NCI-H2171 treated with DMSO at 0.1 percent for 48 hours (cell line): ENCODE measurements at regions not wholly inside any gene's neighbourhood (a gene's known extent, or its start where the extent isn't known, plus 50 kb on each side); places are given as distances from the start of the nearest gene placed in this dataset.
"Not testable (repeated sequence)": the region's sequence is repeated elsewhere in the genome, so short reads cannot be mapped to it uniquely, and the experiment has no call there.

ENCODE experiments used
- DNase-seq: peaks from one replicate; lab custom pipeline; 2025; lab: John Stamatoyannopoulos, UW

- DNase-seq: no peak
Observed at GRCh38 chr1:192476802-192477298, 98.7 kb upstream of the RGS1 start.

- DNase-seq: peak; percentile 41
Observed at GRCh38 chr1:192477630-192478029, 97.9 kb upstream of the RGS1 start.

DNA sequence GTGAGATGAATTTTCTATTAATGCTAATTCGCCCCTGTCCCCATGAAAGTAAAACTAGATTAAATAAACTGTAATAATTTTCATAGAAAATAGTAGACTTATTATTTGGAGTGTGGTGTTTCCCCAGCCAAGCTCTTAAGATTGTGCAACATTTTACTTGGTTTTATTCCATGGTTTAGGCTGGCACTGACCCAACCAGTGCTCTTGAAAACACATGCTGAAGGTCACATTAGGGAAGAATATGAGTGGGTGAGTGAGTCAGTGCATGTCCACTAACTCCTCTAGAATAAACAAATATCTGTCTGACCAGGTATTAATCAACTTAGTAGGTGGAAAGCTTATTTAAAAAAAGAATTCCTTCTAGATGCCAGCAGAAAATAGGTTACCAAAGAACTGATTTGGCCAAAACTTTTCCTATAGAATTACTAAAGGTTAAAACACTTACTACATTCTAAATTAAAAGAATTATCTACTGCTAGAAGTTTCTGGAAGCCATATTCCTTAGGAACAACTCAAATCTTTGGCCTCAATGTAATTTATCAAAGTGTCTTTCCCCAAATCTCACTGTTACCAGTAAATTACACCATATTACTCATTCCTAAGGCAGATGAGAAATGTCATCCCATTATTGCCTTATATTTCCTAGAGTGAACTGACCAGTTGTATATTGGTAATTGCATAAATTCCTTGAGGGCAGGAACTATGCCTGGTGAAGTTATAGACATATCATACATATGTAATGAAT, 89.7 kb upstream of the RGS1 start:
- no peak for DNase-seq

DNA sequence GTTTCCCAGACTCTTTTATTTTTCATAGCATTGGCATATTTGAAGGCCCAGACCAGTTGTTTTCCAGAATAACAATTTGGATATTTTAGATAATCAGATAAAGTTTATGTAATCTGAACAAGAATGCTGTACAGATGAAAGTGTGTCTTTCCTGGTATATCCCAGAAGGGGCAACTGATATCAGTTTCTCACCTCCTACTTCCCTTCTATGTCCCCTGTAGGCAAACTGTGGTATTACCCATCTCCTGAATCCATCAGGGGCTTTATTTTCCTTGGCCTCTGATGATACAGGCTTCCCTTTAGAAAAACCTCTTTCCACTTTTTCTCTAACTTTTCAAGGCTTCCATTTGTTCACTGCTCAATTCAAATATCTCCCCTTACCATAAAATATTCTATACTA, 87.5 kb upstream of the RGS1 start:
- DNase-seq: no peak

GRCh38 chr1:192489047-192489446, 86.5 kb upstream of the RGS1 start:
- peak; percentile 62 for DNase-seq

DNA sequence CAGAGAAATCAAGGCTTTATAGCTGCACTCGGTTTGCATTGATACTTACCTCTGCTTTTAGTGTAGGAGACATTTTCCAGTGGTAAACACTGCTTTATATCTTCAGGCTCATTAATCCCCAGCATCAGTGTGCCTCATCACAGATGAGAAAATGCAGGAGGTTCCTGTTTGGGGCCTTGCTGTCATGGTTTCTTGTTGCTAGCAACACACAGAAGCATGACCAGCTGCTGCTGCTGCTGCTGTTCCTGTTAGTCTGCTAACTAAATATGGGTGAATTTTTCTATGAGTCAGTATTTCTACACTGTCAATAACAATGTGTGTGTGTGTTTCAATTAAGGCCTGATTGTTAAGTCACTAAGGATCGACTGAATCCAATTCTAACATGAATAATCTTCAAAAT, 85.8 kb upstream of the RGS1 start:
- DNase-seq: peak; percentile 89

DNA sequence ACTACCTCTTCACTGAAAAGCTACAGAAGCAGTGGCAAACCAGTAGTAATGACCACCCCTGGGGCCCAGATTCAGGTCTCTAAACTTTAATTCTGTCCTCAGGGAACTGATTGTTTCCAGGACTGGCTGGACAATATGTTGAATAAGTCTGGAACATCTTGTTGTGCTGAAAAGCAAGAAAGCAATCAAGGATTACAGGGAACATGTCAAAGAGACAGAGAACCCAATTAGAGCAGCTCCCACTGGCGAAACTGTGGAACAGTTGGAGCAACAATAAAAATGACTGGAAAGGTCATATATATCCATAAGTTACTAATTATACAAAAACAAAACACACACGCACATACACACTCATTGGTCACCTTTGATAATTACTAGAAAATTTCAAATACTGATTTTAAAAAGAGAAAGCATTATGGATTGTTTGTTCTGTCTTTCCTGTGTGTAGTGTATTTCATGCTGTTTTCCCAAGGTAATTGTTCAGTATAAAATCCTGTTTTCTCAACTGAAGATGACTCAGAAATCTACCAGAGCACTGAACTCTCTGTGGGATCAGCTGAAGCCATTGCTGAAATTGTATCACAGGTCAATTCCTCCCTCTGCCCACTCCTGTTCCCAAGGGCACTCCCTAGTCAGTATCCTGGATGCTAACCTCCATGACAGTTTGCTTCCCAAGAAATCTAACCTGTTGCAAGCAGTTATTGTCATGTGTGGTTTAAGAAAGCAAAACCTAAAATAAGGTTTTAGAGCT, 83.6 kb upstream of the RGS1 start:
- no peak for DNase-seq

DNA sequence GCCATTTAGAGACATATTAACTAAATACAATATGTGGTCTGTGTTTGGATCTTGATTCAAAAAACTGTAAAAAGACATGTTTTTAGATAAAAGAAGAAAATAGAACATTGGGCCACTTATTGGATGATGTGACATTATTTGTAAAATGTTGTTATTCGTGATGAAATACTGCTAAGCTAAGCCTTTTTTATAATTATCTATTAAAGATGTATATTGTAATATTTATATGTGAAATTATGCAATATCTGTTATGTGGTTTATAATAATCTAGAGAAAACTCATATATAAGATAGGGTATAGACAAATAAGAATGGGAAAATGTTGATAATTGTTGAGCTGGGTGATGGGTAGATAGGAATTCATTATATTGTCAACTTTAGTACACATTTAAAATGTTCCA, 82.0 kb upstream of the RGS1 start:
- no peak for DNase-seq

GRCh38 chr1:192496369-192497056, 79.1 kb upstream of the RGS1 start:
- DNase-seq: no peak

GRCh38 chr1:192497214-192497794, 78.3 kb upstream of the RGS1 start:
- no peak for DNase-seq

DNA sequence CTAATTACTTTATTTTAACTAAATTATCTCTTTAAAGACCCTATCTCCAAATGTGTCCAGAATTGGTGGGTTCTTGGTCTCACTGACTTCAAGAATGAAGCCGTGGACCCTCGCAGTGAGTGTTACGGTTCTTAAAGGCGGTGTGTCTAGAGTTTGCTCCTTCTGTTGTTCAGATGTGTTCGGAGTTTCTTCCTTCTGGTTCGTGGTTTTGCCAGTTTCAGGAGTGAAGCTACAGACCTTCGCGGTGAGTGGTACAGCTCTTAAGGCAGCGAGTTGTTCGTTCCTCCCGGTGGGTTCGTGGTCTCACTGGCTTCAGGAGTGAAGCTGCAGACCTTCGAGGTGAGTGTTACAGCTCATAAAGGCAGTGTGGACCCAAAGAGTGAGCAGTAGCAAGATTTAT, 77.5 kb upstream of the RGS1 start:
- DNase-seq: not testable (repeated sequence)

GRCh38 chr1:192499061-192499581, 76.5 kb upstream of the RGS1 start:
- not testable (repeated sequence) for DNase-seq

DNA sequence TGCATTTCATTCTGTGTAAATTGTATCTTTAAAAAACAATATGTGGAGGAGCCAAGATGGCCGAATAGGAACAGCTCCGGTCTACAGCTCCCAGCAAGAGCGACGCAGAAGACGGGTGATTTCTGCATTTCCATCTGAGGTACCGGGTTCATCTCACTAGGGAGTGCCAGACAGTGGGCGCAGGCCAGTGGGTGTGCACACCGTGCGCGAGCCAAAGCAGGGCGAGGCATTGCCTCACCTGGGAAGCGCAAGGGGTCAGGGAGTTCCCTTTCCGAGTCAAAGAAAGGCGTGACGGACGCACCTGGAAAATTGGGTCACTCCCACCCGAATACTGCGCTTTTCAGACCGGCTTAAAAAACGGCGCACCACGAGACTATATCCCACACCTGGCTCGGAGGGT, 75.0 kb upstream of the RGS1 start:
- not testable (repeated sequence) for DNase-seq

DNA sequence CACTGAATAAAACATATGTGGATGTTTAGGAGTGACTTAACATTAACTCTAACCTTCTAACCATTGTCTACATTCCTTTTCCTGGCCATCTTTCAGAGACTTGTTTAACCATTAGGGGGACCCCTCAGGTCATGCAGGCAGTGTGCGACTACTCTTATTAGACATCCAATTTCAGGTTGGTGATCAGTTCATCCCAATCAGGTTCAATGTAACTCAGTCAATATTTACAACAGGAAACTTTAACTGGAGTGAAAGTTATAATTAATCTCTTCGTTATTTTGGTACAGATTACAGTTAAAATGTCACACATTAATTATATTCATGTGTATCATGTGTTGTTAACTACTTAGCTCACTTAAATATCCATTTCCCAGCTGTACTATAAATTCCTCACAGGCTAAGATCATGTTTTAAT, 68.8 kb upstream of the RGS1 start:
- DNase-seq: no peak

- DNase-seq: no peak
Observed at GRCh38 chr1:192512426-192513162, 63.0 kb upstream of the RGS1 start.

DNA sequence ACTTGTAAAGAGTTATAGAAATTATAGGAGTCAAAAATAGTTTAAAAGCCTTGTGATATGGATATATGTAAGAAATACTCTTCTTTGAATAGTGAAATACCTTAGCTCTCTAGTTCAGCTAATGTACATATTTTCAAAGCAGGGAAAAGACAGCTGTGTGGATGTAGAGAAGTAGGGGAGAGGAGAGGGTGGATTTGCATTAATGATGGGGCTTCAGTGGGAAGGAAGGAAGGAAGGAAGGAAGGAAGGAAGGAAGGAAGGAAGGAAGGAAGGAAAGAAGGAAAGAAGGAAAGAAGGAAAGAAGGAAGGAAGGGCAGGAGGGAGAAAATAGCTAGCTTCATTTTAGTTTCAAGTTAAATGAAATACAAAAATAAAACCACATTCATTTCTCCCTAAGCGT, 62.4 kb upstream of the RGS1 start:
- DNase-seq: no peak

GRCh38 chr1:192513697-192514096, 61.9 kb upstream of the RGS1 start:
- no peak for DNase-seq

DNA sequence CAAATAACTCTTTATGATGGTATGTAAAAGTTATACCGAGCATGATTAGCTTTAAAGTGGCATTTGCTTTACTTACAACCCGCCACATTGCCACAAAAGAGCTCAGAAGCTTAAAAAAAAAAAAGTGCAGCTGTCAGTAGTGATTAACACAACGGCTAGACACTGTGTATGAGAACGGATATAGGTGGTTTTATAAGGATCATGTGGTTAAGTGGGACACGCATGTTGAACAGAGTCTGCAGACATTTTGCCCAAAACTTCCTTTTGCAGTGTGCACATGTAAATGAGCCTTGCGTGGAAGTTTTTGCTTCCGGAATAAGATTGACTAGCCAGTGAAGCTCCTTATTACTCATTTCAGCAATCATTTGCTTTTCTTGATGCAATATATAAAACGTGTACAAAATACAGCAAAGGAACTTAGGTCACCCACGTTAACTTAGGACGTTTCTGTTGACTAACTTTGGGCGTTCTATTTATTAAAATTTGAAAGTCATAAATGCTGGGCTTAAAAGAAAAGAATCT, 58.7 kb upstream of the RGS1 start:
- DNase-seq: no peak

- not testable (repeated sequence) for DNase-seq
Observed at GRCh38 chr1:192517716-192518355, 57.7 kb upstream of the RGS1 start.

DNA sequence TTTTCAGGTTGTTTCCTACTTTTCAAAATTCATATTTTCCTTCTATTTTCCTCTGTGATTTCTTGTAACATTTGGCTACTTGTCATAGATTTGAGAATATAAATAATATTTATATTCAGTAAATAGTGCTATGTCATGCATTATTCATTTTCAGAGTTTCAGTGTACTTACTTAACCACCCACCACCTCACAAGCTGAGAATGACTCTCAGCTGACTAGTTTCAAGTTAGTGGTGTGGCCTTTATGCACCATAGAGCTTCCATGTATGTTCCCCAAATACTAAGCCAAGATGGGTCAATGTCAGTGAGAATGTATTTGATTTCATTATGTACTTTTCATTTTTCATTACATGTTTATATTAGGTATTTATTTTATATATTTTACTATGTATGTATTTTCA, 56.9 kb upstream of the RGS1 start:
- no peak for DNase-seq

DNA sequence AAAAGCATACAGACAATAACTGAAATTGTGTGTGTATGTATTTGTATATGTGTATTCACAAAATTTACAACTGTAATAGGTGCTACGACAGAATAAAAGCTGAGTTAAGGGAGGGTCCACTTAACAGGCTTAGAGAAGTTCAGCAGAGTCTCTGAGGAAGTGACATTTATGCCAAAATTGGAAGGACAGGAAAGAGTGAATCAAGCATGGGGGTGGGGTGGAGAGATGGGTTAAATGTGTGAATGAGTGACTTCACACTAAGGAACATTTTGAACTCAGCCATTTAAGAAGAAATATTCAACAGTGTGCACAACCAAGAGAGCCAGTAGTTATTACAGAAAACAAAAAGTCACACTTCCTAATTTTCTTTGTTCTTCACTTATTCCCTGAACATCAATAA, 53.8 kb upstream of the RGS1 start:
- DNase-seq: no peak
